ENCODE measurements at regions not wholly inside any gene's neighbourhood (a gene's known extent, or its start where the extent isn't known, plus 50 kb on each side); places are given as distances from the start of the nearest gene placed in this dataset.

- no peaks in the 10 kb centered on the region for H3K27me3 Mint-ChIP-seq
- Histone ChIP-seq H3K4me1 (ENCODE audit: insufficient read depth, low read length) (no peaks in the 10 kb centered on the region), H3K27ac (ENCODE audit: low read depth in 1 of 2, low read length in 2 of 2) (no peak overlapping the region), H3K9me3 (ENCODE audit: control insufficient read depth in 1 of 2, insufficient read depth in 1 of 2, low read length in 2 of 2) (no peaks in the 10 kb centered on the region), H3K27me3 (ENCODE audit: control insufficient read depth in 1 of 2, insufficient read depth in 2 of 2, low read length in 2 of 2) (no peaks in the 10 kb centered on the region), H3K36me3 (ENCODE audit: insufficient read depth, low read length) (no peaks in the 10 kb centered on the region), H3K4me3 (ENCODE audit: low read length) (no peak overlapping the region)
- DNase-seq (no peak), ATAC-seq (ENCODE audit: poor library complexity) (no peak)
- intact Hi-C loops (cut with DNase I, micrococcal nuclease), result no loop called here
- ChIA-PET POLR2A (no interaction called here), CTCF (no interaction called here)
- H3K4me3 Mint-ChIP-seq, result no peak overlapping the region
- H3K9me3 Mint-ChIP-seq, result peaks cover 2% of the 10 kb centered on the region
- no peaks in the 10 kb centered on the region for H3K4me1 Mint-ChIP-seq (ENCODE audit: low read depth)
- no peak overlapping the region for H3K27ac Mint-ChIP-seq
- no peaks in the 10 kb centered on the region for H3K36me3 Mint-ChIP-seq (ENCODE audit: low read depth)
- TF ChIP-seq, protein P1, sequence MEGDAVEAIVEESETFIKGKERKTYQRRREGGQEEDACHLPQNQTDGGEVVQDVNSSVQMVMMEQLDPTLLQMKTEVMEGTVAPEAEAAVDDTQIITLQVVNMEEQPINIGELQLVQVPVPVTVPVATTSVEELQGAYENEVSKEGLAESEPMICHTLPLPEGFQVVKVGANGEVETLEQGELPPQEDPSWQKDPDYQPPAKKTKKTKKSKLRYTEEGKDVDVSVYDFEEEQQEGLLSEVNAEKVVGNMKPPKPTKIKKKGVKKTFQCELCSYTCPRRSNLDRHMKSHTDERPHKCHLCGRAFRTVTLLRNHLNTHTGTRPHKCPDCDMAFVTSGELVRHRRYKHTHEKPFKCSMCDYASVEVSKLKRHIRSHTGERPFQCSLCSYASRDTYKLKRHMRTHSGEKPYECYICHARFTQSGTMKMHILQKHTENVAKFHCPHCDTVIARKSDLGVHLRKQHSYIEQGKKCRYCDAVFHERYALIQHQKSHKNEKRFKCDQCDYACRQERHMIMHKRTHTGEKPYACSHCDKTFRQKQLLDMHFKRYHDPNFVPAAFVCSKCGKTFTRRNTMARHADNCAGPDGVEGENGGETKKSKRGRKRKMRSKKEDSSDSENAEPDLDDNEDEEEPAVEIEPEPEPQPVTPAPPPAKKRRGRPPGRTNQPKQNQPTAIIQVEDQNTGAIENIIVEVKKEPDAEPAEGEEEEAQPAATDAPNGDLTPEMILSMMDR (IDR thresholded peaks at IDR 0.05), result no peak
Measured at GRCh38 chr9:74032421-74032820, 464.7 kb upstream of the RORB start.

- Histone ChIP-seq H3K4me3 (ENCODE audit: low read length) (no peak overlapping the region), H3K9me3 (ENCODE audit: control insufficient read depth in 1 of 2, insufficient read depth in 1 of 2, low read length in 2 of 2) (no peaks in the 10 kb centered on the region), H3K4me1 (ENCODE audit: insufficient read depth, low read length) (no peaks in the 10 kb centered on the region), H3K36me3 (ENCODE audit: insufficient read depth, low read length) (no peaks in the 10 kb centered on the region), H3K27me3 (ENCODE audit: control insufficient read depth in 1 of 2, insufficient read depth in 2 of 2, low read length in 2 of 2) (no peaks in the 10 kb centered on the region), H3K27ac (ENCODE audit: low read depth in 1 of 2, low read length in 2 of 2) (no peak overlapping the region)
- ChIA-PET CTCF (interaction anchor here (1.7 kb wide), 1 partner anchor 11 kb away, joined by 8 read pairs; no protein-coding TSS in a partner anchor), POLR2A (no interaction called here)
- H3K9me3 Mint-ChIP-seq, result peaks cover 2% of the 10 kb centered on the region
- DNase-seq (no peak), ATAC-seq (ENCODE audit: poor library complexity) (no peak)
- no peaks in the 10 kb centered on the region for H3K27me3 Mint-ChIP-seq
- no peaks in the 10 kb centered on the region for H3K4me1 Mint-ChIP-seq (ENCODE audit: low read depth)
- no peaks in the 10 kb centered on the region for H3K36me3 Mint-ChIP-seq (ENCODE audit: low read depth)
- no peak overlapping the region for H3K4me3 Mint-ChIP-seq
- H3K27ac Mint-ChIP-seq, result no peak overlapping the region
- intact Hi-C loops (cut with DNase I, micrococcal nuclease), result no loop called here
- TF ChIP-seq, protein P1 (IDR thresholded peaks at IDR 0.05), result no peak
Measured at GRCh38 chr9:74035786-74036185, 461.3 kb upstream of the RORB start.

DNA sequence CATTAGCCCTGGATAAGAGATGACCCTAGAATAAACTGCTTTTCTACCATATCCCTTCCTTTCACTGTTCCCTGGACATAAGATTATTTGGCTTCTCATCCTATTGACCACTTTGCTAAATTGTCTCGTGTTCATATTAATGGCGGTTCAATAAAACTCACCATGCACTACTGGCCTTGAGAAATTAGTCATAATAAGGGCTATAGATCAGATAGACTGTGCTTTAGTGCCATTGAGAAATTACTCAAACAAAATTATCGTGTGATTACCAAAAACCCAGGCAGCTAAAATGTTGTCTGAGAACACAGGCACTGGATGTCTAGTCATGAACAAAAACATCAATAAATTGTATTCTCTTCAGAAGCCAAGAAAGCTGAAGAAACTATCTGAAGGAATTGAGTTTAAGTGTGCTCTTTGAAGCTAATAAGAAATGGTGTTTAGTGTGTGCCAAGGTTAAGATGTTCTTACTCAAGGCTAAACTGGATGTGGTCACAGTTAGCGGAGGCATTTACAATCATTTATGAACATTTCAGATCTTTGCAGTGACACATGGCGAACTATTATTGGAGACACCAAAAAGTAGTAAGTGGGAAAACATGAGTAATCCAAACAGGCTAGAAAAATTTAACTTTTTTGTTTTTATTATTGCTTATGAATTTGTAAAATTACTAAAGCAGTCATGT lies 460.4 kb upstream of the RORB start:
- intact Hi-C loops (cut with DNase I, micrococcal nuclease), result no loop called here
- ChIA-PET POLR2A (no interaction called here), CTCF (interaction anchor here (1.7 kb wide), 1 partner anchor 10 kb away, joined by 8 read pairs; no protein-coding TSS in a partner anchor)
- no peaks in the 10 kb centered on the region for H3K36me3 Mint-ChIP-seq (ENCODE audit: low read depth)
- Histone ChIP-seq H3K27me3 (ENCODE audit: control insufficient read depth in 1 of 2, insufficient read depth in 2 of 2, low read length in 2 of 2) (no peaks in the 10 kb centered on the region), H3K4me1 (ENCODE audit: insufficient read depth, low read length) (no peaks in the 10 kb centered on the region), H3K9me3 (ENCODE audit: control insufficient read depth in 1 of 2, insufficient read depth in 1 of 2, low read length in 2 of 2) (no peaks in the 10 kb centered on the region), H3K4me3 (ENCODE audit: low read length) (no peak overlapping the region), H3K27ac (ENCODE audit: low read depth in 1 of 2, low read length in 2 of 2) (no peak overlapping the region), H3K36me3 (ENCODE audit: insufficient read depth, low read length) (no peaks in the 10 kb centered on the region)
- H3K4me3 Mint-ChIP-seq, result no peak overlapping the region
- ATAC-seq (ENCODE audit: poor library complexity) (no peak), DNase-seq (peak in 1 of 14 experiments; percentile 0)
- H3K27me3 Mint-ChIP-seq, result no peaks in the 10 kb centered on the region
- H3K4me1 Mint-ChIP-seq (ENCODE audit: low read depth), result no peaks in the 10 kb centered on the region
- TF ChIP-seq, protein P1 (IDR thresholded peaks at IDR 0.05), result no peak
- H3K9me3 Mint-ChIP-seq, result peaks cover 3% of the 10 kb centered on the region
- H3K27ac Mint-ChIP-seq, result no peak overlapping the region

Data from CD4-positive, alpha-beta T cell (primary cell).